HepG2 (cell line): ENCODE measurements at regions not wholly inside any gene's neighbourhood (a gene's known extent, or its start where the extent isn't known, plus 50 kb on each side); places are given as distances from the start of the nearest gene placed in this dataset.

Source experiments
- ATAC-seq: fragments of 200-7000 bp; cut with Tn5 transposase; 3 replicates; pipeline ENCODE4 v1.9.1; 2020; ENCODE audit warnings: mild to moderate bottlenecking, moderate library complexity
- BruUV-seq: library from RNA; stranded (reverse); fragments of 400-500 nt; replicated peaks from 2 replicates; lab custom pipeline; 2021; lab: Mats Ljungman, UMichigan
- CTCF ChIA-PET: fragments of 300-600 bp; formaldehyde crosslinking; extraction: SDS; loops from one replicate; lab custom pipeline; 2021; ENCODE audit warnings: low total read pairs, inconsistent platforms, low intra/inter-chr PET ratio; lab: Yijun Ruan, JAX
- POLR2A ChIA-PET: fragments of 350-600 bp; sonication (Branson Sonifier 250); formaldehyde crosslinking; loops from one replicate; lab custom pipeline; 2020; ENCODE audit warnings: antibody characterized with exemption, inconsistent platforms; lab: Yijun Ruan, JAX
- DNase-seq: peaks from one replicate; pipeline ENCODE4 v3.0.0-alpha.2; 2015; ENCODE audit warnings: low spot score
- FAIRE-seq: peaks from 3 replicates; lab custom pipeline; 2011; peaks lifted over from hg19 to GRCh38; lab: Jason Lieb, UNC
- H2AFZ ChIP-seq: one replicate; pipeline ENCODE4 v1.6.1; 2011; ENCODE audit warnings: low read length, inconsistent platforms
- H3K27ac ChIP-seq: fragments of 300-600 bp; 3 replicates; pipeline ENCODE4 v1.8.0; 2011; ENCODE audit warnings: mixed run types, mild to moderate bottlenecking, mixed read lengths, low read length, inconsistent platforms; ENCODE audit not compliant: insufficient read depth; ENCODE audit errors: extremely low read length
- H3K27me3 ChIP-seq, 2 experiments: fragments of 200-600 bp in 1 of 2; 2 replicates in 1 of 2; 3 replicates in 1 of 2; pipeline versions ENCODE4 v1.6.0 to v1.8.0; 2011; ENCODE audit warnings: low read length in 2 of 2, mild to moderate bottlenecking in 2 of 2, moderate library complexity in 2 of 2, inconsistent platforms in 1 of 2; ENCODE audit not compliant: insufficient read depth in 2 of 2, control insufficient read depth in 1 of 2
- H3K36me3 ChIP-seq, 2 experiments: fragments of 200-600 bp in 1 of 2; replicated peaks in 1 of 2; 2 replicates in 1 of 2; 3 replicates in 1 of 2; pipeline versions ENCODE4 v1.5.1 to v1.8.0; 2011; ENCODE audit warnings: low read length in 2 of 2, inconsistent platforms in 1 of 2; ENCODE audit not compliant: insufficient read depth in 2 of 2, control insufficient read depth in 1 of 2
- H3K4me1 ChIP-seq: 2 replicates; pipeline ENCODE4 v1.5.1; 2012; ENCODE audit warnings: low read length, inconsistent platforms; ENCODE audit not compliant: insufficient read depth
- H3K4me2 ChIP-seq: 2 replicates; pipeline ENCODE4 v1.6.0; 2011; ENCODE audit warnings: low read depth, low read length, inconsistent platforms
- H3K4me3 ChIP-seq, 3 experiments: fragments of 200-600 bp in 1 of 3; sonication (generic), shearing (Covaris generic) in 1 of 3; replicated peaks in 1 of 3; 2 replicates each; pipeline ENCODE4 v1.5.1; 2011 to 2016; ENCODE audit warnings: low read length in 3 of 3, inconsistent platforms in 2 of 3, low read depth in 2 of 3, mild to moderate bottlenecking in 2 of 3, control low read depth in 1 of 3, mixed read lengths in 1 of 3; ENCODE audit not compliant: insufficient read depth in 1 of 3
- H3K79me2 ChIP-seq: one replicate; pipeline ENCODE4 v1.6.1; 2011; ENCODE audit warnings: low read length, inconsistent platforms; ENCODE audit not compliant: insufficient read depth
- H3K9ac ChIP-seq: 2 replicates; pipeline ENCODE4 v1.6.0; 2011; ENCODE audit warnings: mild to moderate bottlenecking, low read depth, low read length, inconsistent platforms; ENCODE audit not compliant: insufficient read depth
- H3K9me3 ChIP-seq: 2 replicates; pipeline ENCODE4 v1.5.1; 2012; ENCODE audit warnings: mild to moderate bottlenecking, low read length
- H4K20me1 ChIP-seq: 2 replicates; pipeline ENCODE4 v1.6.0; 2011; ENCODE audit warnings: inconsistent platforms, mild to moderate bottlenecking, low read length, moderate library complexity; ENCODE audit not compliant: insufficient read depth
- KDM5A ChIP-seq: fragments of 200-600 bp; sonication (generic); IDR thresholded peaks from 2 replicates; pipeline ENCODE4 v1.7.0; 2018; ENCODE audit warnings: antibody characterized with exemption, mild to moderate bottlenecking, low read length, borderline replicate concordance
- KLF6 ChIP-seq: IDR thresholded peaks from 2 replicates; pipeline ENCODE4 v1.8.0; 2016; ENCODE audit warnings: missing biosample characterization, missing genetic modification reagents
- NFATC3 ChIP-seq: sonication (generic); formaldehyde crosslinking; IDR thresholded peaks from 2 replicates; pipeline ENCODE4 v1.5.1; 2020; ENCODE audit warnings: mild to moderate bottlenecking, missing genetic modification reagents
- NKX3-1 ChIP-seq: sonication (generic); formaldehyde crosslinking; IDR thresholded peaks from 2 replicates; pipeline ENCODE4 v1.5.0; 2020; ENCODE audit warnings: missing genetic modification reagents
- SAFB2 ChIP-seq: sonication (generic); formaldehyde crosslinking; IDR thresholded peaks from 2 replicates; pipeline ENCODE4 v1.5.1; 2020; ENCODE audit warnings: missing genetic modification reagents, low read depth, mild to moderate bottlenecking, borderline replicate concordance
- ZFX ChIP-seq: sonication (generic); formaldehyde crosslinking; IDR thresholded peaks from 2 replicates; pipeline ENCODE4 v1.4.0; 2020; ENCODE audit warnings: mild to moderate bottlenecking, low read depth, missing genetic modification reagents, moderate library complexity
- ZNF160 ChIP-seq: sonication (generic); formaldehyde crosslinking; IDR thresholded peaks from 2 replicates; pipeline ENCODE4 v1.8.0; 2022; ENCODE audit warnings: mild to moderate bottlenecking, inconsistent platforms, missing genetic modification reagents
- ZNF44 ChIP-seq: sonication (generic); formaldehyde crosslinking; IDR thresholded peaks from 2 replicates; pipeline ENCODE4 v1.5.1; 2020; ENCODE audit warnings: mild to moderate bottlenecking, missing genetic modification reagents
- ZNF605 ChIP-seq: sonication (generic); formaldehyde crosslinking; IDR thresholded peaks from 2 replicates; pipeline ENCODE4 v1.8.0; 2022; ENCODE audit warnings: mild to moderate bottlenecking, missing genetic modification reagents
- ZNF800 ChIP-seq: sonication (generic); formaldehyde crosslinking; IDR thresholded peaks from 2 replicates; pipeline ENCODE4 v1.4.0; 2020; ENCODE audit warnings: missing genetic modification reagents
- in situ Hi-C: cut with HindIII; loops from 2 replicates; pipeline ENCODE4 v1.10.0; 2017; ENCODE audit warnings: low pct_unique_long_range_greater_than_20kb; ENCODE audit not compliant: extremely low pct_ligation_motif_present
- intact Hi-C: fragments of 100-400 bp; cut with micrococcal nuclease; formaldehyde crosslinking; loops from one replicate; pipeline ENCODE4 v1.10.0; 2022; ENCODE audit not compliant: unreplicated experiment
- TF ChIP-seq, protein P1 (sequence below): sonication (generic); formaldehyde crosslinking; conservative IDR thresholded peaks from 2 replicates; pipeline ENCODE4 v1.8.0; 2022; ENCODE audit warnings: low read depth, missing genetic modification reagents
- TF ChIP-seq, protein P2 (sequence below): sonication (generic); formaldehyde crosslinking; IDR thresholded peaks from 2 replicates; pipeline ENCODE4 v1.8.0; 2022; ENCODE audit warnings: low read depth, missing genetic modification reagents

DNA sequence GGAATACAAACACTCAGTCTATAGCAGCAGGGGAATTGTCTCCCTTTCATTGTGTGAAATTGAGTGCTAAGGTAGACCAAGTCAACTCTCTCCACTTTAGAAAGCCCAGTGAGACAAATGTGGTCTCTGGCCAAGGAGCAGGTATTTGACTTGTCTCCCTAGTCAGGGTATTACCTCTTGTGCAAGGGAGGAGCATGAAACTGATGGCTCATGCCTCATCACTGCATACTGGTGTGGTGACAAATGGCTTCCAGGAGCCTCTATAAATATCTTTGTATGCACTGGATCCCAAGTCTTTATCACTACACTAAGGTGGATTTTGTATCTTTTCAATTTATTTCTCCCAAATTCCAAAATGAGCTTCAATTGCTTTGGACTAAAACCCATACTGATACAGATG lies 1477.6 kb downstream of the NLGN4Y start:
- no peaks in the 10 kb centered on the region for H3K27me3 ChIP-seq
- H3K79me2 ChIP-seq, result no peaks in the 10 kb centered on the region
- H3K9ac ChIP-seq, result no peak overlapping the region
- TF ChIP-seq ZNF44 (CRISPR knock-in tag), result no peak
- no peak for TF ChIP-seq NKX3-1
- TF ChIP-seq SAFB2 (CRISPR knock-in tag), result no peak
- no peak for TF ChIP-seq ZNF800 (CRISPR knock-in tag)
- TF ChIP-seq KDM5A, result no peak
- TF ChIP-seq, protein P1, sequence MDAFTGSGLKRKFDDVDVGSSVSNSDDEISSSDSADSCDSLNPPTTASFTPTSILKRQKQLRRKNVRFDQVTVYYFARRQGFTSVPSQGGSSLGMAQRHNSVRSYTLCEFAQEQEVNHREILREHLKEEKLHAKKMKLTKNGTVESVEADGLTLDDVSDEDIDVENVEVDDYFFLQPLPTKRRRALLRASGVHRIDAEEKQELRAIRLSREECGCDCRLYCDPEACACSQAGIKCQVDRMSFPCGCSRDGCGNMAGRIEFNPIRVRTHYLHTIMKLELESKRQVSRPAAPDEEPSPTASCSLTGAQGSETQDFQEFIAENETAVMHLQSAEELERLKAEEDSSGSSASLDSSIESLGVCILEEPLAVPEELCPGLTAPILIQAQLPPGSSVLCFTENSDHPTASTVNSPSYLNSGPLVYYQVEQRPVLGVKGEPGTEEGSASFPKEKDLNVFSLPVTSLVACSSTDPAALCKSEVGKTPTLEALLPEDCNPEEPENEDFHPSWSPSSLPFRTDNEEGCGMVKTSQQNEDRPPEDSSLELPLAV (CRISPR knock-in tag), result no peak
- TF ChIP-seq NFATC3 (CRISPR knock-in tag), result no peak
- TF ChIP-seq, protein P2, sequence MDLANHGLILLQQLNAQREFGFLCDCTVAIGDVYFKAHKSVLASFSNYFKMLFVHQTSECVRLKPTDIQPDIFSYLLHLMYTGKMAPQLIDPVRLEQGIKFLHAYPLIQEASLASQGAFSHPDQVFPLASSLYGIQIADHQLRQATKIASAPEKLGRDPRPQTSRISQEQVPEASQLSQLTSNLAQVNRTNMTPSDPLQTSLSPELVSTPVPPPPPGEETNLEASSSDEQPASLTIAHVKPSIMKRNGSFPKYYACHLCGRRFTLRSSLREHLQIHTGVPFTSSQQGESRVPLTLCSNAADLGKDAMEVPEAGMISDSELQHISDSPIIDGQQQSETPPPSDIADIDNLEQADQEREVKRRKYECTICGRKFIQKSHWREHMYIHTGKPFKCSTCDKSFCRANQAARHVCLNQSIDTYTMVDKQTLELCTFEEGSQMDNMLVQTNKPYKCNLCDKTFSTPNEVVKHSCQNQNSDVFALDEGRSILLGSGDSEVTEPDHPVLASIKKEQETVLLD (CRISPR knock-in tag), result no peak
- TF ChIP-seq ZFX (CRISPR knock-in tag), result no peak
- no peak for TF ChIP-seq KLF6 (CRISPR knock-in tag)
- TF ChIP-seq ZNF160, result no peak
- TF ChIP-seq ZNF605, result no peak
- in situ Hi-C loops (no loop called here), intact Hi-C loops (no loop called here)
- no peak overlapping the region for H3K4me2 ChIP-seq
- ATAC-seq (no peak), FAIRE-seq (no peak), DNase-seq (no peak)
- CTCF ChIA-PET, result no interaction called here
- H3K36me3 ChIP-seq, result no peaks in the 10 kb centered on the region
- POLR2A ChIA-PET, result no interaction called here
- H3K4me1 ChIP-seq, result no peaks in the 10 kb centered on the region
- H3K4me3 ChIP-seq, result no peak overlapping the region
- no TSS peak for BruUV-seq
- H3K27ac ChIP-seq, result no peak overlapping the region
- no peaks in the 10 kb centered on the region for H4K20me1 ChIP-seq
- H3K9me3 ChIP-seq, result peaks cover 46% of the 10 kb centered on the region; the same call in 1 of the 2 replicates
- no peak overlapping the region for H2AFZ ChIP-seq
